ENCODE measurements at regions not wholly inside any gene's neighbourhood (a gene's known extent, or its start where the extent isn't known, plus 50 kb on each side); places are given as distances from the start of the nearest gene placed in this dataset.

DNA sequence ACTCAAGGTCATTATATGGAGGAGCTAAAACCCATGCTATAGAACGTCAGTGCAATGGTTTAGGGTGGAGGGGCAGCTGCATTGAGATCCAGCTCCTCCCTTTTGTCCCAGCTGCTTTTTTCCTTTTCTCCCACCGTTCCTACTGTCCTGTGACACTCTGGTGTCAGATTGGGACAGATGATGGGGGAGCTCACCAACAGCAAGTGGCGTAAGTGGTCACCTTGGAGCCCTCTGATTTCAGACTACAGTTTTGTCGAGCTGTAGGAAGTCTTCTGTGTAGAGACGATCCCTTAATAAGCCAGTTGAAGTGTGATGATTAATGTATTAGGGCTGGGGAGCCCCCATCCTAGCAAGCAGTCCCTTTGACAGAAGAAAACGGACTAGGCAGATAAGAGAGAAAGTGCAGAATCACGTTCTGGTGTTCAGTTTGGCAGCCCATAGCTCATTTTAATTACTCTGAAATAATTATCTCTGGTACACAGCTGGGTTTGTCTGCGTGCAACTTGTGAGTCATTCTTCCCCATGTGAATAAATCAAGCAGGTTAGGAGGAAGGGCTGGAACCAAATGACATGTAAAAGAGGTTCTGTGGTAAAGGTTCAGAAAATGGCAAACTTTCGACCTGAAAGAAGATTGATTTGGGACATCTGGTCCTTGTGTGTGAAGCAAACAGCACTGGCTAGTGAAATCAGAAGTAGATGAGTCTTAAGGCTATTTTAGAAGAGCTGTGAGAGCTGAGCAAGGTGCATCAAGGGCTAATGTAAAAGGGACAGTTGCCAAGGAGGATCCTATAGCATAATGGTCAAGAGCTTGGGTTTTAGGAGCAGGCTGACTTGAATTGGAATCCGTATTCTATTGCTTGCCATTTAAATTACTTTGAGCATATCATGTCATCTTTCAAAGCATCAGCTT lies 241.4 kb downstream of the EDEM1 start (continued):
- TF ChIP-seq, protein P1, sequence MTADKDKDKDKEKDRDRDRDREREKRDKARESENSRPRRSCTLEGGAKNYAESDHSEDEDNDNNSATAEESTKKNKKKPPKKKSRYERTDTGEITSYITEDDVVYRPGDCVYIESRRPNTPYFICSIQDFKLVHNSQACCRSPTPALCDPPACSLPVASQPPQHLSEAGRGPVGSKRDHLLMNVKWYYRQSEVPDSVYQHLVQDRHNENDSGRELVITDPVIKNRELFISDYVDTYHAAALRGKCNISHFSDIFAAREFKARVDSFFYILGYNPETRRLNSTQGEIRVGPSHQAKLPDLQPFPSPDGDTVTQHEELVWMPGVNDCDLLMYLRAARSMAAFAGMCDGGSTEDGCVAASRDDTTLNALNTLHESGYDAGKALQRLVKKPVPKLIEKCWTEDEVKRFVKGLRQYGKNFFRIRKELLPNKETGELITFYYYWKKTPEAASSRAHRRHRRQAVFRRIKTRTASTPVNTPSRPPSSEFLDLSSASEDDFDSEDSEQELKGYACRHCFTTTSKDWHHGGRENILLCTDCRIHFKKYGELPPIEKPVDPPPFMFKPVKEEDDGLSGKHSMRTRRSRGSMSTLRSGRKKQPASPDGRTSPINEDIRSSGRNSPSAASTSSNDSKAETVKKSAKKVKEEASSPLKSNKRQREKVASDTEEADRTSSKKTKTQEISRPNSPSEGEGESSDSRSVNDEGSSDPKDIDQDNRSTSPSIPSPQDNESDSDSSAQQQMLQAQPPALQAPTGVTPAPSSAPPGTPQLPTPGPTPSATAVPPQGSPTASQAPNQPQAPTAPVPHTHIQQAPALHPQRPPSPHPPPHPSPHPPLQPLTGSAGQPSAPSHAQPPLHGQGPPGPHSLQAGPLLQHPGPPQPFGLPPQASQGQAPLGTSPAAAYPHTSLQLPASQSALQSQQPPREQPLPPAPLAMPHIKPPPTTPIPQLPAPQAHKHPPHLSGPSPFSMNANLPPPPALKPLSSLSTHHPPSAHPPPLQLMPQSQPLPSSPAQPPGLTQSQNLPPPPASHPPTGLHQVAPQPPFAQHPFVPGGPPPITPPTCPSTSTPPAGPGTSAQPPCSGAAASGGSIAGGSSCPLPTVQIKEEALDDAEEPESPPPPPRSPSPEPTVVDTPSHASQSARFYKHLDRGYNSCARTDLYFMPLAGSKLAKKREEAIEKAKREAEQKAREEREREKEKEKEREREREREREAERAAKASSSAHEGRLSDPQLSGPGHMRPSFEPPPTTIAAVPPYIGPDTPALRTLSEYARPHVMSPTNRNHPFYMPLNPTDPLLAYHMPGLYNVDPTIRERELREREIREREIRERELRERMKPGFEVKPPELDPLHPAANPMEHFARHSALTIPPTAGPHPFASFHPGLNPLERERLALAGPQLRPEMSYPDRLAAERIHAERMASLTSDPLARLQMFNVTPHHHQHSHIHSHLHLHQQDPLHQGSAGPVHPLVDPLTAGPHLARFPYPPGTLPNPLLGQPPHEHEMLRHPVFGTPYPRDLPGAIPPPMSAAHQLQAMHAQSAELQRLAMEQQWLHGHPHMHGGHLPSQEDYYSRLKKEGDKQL (CRISPR knock-in tag; IDR thresholded peaks at IDR 0.05; ENCODE audit: borderline replicate concordance): no peak
- TF ChIP-seq, protein P2, sequence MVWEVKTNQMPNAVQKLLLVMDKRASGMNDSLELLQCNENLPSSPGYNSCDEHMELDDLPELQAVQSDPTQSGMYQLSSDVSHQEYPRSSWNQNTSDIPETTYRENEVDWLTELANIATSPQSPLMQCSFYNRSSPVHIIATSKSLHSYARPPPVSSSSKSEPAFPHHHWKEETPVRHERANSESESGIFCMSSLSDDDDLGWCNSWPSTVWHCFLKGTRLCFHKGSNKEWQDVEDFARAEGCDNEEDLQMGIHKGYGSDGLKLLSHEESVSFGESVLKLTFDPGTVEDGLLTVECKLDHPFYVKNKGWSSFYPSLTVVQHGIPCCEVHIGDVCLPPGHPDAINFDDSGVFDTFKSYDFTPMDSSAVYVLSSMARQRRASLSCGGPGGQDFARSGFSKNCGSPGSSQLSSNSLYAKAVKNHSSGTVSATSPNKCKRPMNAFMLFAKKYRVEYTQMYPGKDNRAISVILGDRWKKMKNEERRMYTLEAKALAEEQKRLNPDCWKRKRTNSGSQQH (CRISPR knock-in tag; IDR thresholded peaks at IDR 0.05): no peak; the same call in 1 of the 2 replicates
- TF ChIP-seq SIRT6 (IDR thresholded peaks at IDR 0.05; ENCODE audit: low read depth, low read length) (no peak), SAFB2 (IDR thresholded peaks at IDR 0.05; ENCODE audit: borderline replicate concordance, low read depth, low read length, severe bottlenecking) (no peak), SP2 (IDR thresholded peaks at IDR 0.05; ENCODE audit: extremely low read depth, low read depth, low read length, poor library complexity, severe bottlenecking) (no peak), FOXP1 (CRISPR knock-in tag; IDR thresholded peaks at IDR 0.05) (peak; percentile 88), HSF4 (CRISPR knock-in tag; IDR thresholded peaks at IDR 0.05; ENCODE audit: borderline replicate concordance) (no peak), TAF9B (IDR thresholded peaks at IDR 0.05; ENCODE audit: partially characterized antibody) (peak; percentile 99), GTF2E2 (tag; IDR thresholded peaks at IDR 0.05) (peak; percentile 97), ZNF764 (CRISPR knock-in tag; IDR thresholded peaks at IDR 0.05; ENCODE audit: low read depth) (0 out of 2 replicates have a peak, but pooled peaks have one; percentile 24), CREB1 (IDR thresholded peaks at IDR 0.05) (peak; percentile 90), CREB1 (CRISPR knock-in tag; IDR thresholded peaks at IDR 0.05) (no peak; the same call in 1 of the 2 replicates), NCOA2 (IDR thresholded peaks at IDR 0.05; ENCODE audit: partially characterized antibody in 2 of 2) (peak; percentile 94 to 97), HNRNPL (IDR thresholded peaks at IDR 0.05; ENCODE audit: low read depth, low read length) (no peak), SMAD3 (CRISPR knock-in tag; conservative IDR thresholded peaks at IDR 0.05) (peak; percentile 86; the same call in 1 of the 2 replicates), HNRNPH1 (optimal IDR thresholded peaks at IDR 0.05; ENCODE audit: low read depth, low read length) (no peak), MAFG (tag; conservative IDR thresholded peaks at IDR 0.05) (peak; percentile 98), NR1H2 (CRISPR knock-in tag; IDR thresholded peaks at IDR 0.05) (no peak), TARDBP (IDR thresholded peaks at IDR 0.05) (peak; percentile 66; the same call in 1 of the 2 replicates)
- TF ChIP-seq, protein P3, sequence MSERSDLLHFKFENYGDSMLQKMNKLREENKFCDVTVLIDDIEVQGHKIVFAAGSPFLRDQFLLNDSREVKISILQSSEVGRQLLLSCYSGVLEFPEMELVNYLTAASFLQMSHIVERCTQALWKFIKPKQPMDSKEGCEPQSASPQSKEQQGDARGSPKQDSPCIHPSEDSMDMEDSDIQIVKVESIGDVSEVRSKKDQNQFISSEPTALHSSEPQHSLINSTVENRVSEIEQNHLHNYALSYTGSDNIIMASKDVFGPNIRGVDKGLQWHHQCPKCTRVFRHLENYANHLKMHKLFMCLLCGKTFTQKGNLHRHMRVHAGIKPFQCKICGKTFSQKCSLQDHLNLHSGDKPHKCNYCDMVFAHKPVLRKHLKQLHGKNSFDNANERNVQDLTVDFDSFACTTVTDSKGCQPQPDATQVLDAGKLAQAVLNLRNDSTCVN (CRISPR knock-in tag; IDR thresholded peaks at IDR 0.05): peak; percentile 69
